B cell (primary cell): ENCODE measurements at regions not wholly inside any gene's neighbourhood (a gene's known extent, or its start where the extent isn't known, plus 50 kb on each side); places are given as distances from the start of the nearest gene placed in this dataset.

Experiments
- EZH2 ChIP-seq: IDR thresholded peaks from 2 replicates; pipeline ENCODE4 v1.6.1; 2012; ENCODE audit warnings: borderline replicate concordance, low read depth, mild to moderate bottlenecking, moderate library complexity, low read length; ENCODE audit not compliant: insufficient read depth, poor library complexity, severe bottlenecking
- TF ChIP-seq, protein P1 (sequence below): fragments of 200-600 bp; IDR thresholded peaks from one replicate; pipeline ENCODE4 v1.8.0; 2022; ENCODE audit warnings: antibody characterized with exemption, mild to moderate bottlenecking

GRCh38 chr13:106362707-106363106, 172.8 kb downstream of the EFNB2 start:
- TF ChIP-seq, protein P1, sequence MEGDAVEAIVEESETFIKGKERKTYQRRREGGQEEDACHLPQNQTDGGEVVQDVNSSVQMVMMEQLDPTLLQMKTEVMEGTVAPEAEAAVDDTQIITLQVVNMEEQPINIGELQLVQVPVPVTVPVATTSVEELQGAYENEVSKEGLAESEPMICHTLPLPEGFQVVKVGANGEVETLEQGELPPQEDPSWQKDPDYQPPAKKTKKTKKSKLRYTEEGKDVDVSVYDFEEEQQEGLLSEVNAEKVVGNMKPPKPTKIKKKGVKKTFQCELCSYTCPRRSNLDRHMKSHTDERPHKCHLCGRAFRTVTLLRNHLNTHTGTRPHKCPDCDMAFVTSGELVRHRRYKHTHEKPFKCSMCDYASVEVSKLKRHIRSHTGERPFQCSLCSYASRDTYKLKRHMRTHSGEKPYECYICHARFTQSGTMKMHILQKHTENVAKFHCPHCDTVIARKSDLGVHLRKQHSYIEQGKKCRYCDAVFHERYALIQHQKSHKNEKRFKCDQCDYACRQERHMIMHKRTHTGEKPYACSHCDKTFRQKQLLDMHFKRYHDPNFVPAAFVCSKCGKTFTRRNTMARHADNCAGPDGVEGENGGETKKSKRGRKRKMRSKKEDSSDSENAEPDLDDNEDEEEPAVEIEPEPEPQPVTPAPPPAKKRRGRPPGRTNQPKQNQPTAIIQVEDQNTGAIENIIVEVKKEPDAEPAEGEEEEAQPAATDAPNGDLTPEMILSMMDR: no peak
- no peak for TF ChIP-seq EZH2
